ENCODE measurements at regions not wholly inside any gene's neighbourhood (a gene's known extent, or its start where the extent isn't known, plus 50 kb on each side); places are given as distances from the start of the nearest gene placed in this dataset.

GRCh38 chr2:35080231-35080910, 1275.2 kb upstream of the CRIM1 start:
- DNase-seq: no peak

GRCh38 chr2:35067420-35067819, 1288.2 kb upstream of the CRIM1 start:
- DNase-seq: no peak

GRCh38 chr2:35063836-35064235, 1291.7 kb upstream of the CRIM1 start:
- DNase-seq: no peak

DNA sequence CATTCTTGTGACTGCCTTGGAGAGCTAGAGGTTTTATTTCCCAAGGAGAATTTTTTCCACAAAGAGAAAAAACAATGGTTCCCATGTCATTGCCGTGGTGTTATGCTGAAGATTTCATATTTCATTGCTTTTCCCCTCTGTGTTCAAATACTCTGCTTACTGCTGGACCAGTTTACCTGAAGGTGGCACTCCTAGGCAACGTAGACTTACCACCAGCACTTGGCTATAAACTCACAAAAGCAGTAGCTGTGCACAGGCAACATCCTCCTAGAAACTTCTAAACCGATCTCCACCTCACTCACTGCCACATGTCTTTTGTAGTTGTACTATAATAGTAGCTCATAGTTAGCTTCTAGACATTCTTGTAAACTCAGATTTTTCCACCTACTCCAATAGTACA, 1319.7 kb upstream of the CRIM1 start:
- DNase-seq: no peak

- DNase-seq: no peak
Measured at GRCh38 chr2:35033748-35034147, 1321.8 kb upstream of the CRIM1 start.

DNA sequence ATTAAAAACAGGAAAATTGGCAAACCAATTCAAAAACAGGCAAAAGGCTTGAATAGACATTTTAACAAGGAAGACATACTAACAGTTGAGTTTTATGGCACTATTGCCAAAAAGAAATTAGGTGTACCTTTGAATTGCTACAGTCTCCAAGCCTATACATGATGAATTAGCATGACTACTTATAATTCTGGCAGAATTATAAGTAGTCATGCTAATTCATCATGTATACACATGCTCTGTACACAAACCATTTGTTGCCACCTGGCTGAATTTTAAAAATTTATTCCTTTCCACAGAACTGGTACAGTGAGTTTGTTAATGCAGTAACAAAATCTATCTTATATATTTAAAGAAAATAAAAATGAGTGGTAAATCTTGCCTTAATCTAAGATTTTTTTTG, 1332.0 kb upstream of the CRIM1 start:
- no peak for DNase-seq

GRCh38 chr2:35000453-35000852, 1355.1 kb upstream of the CRIM1 start:
- no peak for DNase-seq

GRCh38 chr2:34998741-34999140, 1356.8 kb upstream of the CRIM1 start:
- DNase-seq: no peak

DNA sequence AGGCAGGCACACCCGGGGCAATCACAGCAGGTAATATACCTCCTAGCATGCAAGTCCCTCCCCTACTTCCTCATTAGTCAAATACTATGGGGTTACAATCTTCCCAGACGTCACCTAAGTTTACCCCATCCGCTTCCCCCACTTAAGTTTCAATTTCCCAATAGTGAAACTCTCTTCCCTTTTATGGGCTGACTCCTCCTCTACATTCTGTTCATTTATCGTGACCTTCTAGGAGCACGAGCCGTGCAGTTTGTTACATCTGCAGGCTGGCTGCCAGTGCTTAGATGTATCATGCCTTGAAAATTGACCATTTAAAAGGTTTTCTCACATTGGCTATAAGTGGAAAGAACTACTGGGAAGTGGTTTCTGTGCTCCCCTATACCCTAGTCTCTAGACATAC, 1357.8 kb upstream of the CRIM1 start:
- DNase-seq: no peak

GRCh38 chr2:34995196-34995595, 1360.4 kb upstream of the CRIM1 start:
- DNase-seq: no peak

- DNase-seq: no peak
Measured at GRCh38 chr2:34991508-34992274, 1363.9 kb upstream of the CRIM1 start.

DNA sequence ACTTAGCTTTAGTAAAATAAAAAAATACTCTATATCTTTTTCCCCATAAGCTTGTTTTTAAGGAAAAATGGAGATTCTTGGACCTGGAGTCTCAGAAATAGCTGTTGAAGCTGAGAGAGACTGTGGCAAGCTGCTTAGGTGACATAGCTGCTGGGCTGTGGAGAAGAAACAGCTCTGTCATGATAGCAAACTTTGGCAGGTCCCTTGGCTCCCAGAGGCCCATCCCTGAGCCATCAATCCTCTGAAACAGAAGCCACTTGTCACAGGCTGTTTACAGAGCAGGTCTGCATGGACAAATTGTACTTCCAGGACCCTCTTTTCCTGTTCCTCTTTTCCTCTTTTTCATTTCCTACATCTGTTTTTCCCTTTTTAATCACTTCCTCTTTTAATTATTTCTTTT, 1370.1 kb upstream of the CRIM1 start:
- DNase-seq: no peak

- no peak for DNase-seq
Measured at GRCh38 chr2:34980689-34981088, 1374.9 kb upstream of the CRIM1 start.

- DNase-seq: no peak
Measured at GRCh38 chr2:34979148-34979547, 1376.4 kb upstream of the CRIM1 start.

GRCh38 chr2:34961822-34962221, 1362.7 kb upstream of the FAM98A start:
- no peak for DNase-seq

DNA sequence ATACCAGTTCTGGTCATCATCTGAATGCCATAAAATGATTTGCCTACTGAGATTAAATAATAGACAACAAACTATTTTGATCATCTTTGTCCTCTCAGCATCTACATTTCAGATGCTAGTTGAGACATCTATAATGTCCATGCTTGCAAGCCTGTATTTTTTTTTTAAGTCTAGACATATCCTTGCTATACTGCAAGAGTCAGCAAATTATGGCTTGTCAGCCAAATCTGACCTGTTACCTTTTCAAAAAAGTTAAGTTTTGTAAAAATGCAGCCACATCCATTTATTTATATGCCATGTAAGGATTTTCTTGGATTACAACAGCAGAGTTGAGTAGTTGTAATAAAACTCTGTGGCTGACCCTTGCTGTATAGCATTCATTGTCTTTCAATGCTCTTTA, 1355.7 kb upstream of the FAM98A start:
- DNase-seq: no peak

DNA sequence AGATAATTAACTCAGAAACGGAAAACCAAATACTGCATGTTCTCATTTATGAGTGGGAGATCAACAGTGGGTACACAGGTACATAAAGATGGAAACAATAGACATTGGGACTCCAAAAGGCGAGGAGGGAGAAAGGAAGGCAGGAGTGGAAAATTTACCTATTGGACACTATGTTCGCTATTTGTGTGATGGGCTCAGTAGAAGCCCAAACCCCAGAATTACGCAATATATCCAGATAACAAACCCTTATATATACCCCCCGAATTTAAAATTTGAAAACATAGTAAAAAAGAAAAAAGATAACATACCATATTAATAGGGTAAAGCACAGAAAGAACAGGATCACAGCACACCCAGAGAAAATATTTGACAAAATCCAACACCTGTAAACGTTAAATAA, 1351.7 kb upstream of the FAM98A start:
- DNase-seq: no peak

- no peak for DNase-seq
Measured at GRCh38 chr2:34949316-34949715, 1350.2 kb upstream of the FAM98A start.

DNA sequence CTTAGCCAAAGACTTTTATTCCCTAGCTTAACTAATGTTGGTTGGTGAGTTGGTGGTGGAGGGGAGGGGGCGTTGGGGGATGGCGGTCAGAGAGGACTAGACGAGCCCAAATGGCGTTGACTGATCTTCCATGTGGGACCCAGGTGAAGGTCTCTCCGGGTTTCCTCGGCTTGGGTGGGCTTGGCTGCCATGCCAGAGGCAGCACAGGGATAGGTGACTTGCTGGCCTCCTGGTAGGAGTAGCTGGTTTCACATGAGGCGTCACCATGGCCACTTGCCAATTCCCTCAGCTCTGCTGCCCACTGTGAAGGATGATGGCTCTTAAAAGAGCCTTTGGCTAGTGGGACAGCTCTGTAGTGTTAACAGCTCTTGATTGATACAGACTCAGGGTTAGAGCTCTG, 1337.0 kb upstream of the FAM98A start:
- DNase-seq: no peak

DNA sequence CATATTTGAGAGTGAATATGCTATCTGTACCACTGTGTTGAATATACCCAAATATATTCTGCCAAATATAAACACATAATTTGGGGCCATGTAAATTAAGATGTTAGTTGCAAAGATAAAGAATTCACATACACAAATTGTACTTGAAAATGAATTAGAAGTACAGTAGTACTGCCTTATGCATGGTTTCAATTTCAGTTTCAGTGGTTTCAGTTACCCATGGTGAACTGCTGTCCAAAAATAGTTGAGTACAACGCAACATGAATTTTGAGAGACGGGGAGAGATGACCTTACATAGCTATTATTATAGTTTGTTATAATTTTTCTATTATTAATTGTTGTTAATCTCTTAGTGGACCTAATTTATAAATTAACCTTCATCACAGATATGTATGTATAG, 1313.0 kb upstream of the FAM98A start:
- no peak for DNase-seq

DNA sequence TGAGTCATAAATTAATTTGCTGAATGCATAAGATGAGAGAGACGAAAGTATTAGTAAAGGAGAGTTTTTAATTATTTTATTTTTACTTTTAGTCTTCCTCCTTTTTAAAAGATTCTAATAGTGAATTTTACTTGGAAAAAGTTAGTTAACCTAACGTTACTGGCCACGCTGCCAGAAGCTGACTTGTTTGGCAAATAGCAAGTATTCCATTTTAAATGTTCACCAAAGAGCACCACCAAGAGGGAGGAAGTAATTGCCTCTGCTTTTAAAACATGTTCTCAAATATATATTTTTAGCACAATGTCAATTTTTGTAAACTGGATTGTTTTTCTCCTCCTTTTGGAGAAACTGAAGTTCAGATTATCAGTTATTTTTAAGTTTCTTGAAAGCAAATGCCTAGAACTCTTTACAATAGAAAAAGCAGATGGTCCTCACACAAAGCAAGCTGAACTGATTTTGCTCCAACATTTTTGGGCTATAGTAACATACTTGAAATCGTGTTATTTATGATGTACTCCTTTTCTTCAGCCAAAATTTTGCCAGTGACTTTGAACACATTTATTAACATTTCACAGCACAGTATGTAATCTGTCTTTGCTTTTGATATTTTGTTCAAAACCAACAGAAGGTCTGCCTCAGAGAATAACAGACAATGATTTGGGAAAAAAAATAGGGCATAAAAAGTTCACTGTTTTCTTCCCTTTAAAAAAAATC, 1311.0 kb upstream of the FAM98A start:
- DNase-seq: no peak

DNA sequence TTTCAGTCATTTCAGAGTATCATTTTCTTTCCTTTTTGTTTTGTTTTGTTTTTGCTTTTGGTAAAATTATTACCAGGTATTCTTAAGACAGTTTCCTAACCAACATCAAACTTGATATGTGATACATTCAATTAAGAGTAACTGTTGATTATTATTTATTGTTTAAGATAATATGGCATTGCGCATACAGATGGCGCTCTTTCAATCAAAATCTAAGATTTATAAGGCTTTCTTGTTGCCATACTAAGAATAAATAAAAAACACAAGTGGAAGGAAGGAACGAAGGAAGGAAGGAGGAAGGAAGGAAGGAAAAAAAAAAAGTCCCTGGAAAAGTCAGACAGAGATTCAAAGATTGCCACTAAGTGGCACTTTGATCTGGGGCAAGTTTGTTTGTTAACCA, 1308.7 kb upstream of the FAM98A start:
- no peak for DNase-seq

DNA sequence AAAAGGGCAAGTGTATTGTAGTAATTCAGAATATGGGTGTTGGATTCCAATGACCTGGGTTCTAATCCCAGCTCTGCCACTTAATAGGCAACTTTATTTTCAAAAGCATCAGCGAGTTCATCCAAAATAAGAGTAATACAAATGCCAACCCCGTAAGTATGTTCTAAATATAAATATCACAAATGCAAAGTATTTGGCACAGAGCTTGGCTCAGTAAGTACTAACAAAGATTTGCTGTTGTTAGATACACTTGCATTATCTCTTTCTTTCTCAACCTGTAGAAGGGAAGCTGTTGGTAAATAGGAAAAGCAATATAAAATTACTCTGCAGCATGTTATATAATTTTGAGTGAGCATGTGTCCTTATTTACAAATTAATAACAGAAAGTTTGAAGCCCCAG, 1302.6 kb upstream of the FAM98A start:
- DNase-seq: no peak

DNA sequence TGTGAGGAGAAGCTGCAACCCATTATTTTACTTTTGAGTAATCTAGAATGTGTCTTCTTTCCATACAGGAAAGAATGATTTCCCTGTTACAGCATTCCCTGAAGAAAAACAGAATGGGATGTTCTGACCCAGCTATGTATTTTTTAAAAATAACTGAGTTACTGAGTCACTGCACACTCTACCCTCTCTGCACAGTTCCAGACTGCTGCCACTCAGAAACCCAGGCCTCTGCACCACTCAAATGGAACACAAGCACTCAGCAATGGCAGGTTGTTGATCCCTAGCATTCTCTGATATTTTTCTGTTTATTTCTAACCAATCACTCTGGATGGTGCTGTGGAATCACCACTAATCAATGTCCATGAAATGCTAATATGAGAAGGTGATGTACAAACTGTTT, 1300.0 kb upstream of the FAM98A start:
- no peak for DNase-seq

All from NCI-H1092 treated with DMSO at 0.1 percent for 48 hours (cell line).